HG02759 (cell line): ENCODE measurements at regions not wholly inside any gene's neighbourhood (a gene's known extent, or its start where the extent isn't known, plus 50 kb on each side); places are given as distances from the start of the nearest gene placed in this dataset.
"Not testable (repeated sequence)": the region's sequence is repeated elsewhere in the genome, so short reads cannot be mapped to it uniquely, and the experiment has no call there.

Experiments used
- ATAC-seq: cut with Tn5 transposase; IDR thresholded peaks from one replicate; pipeline ENCODE4 v1.9.1; 2021; ENCODE audit warnings: mild to moderate bottlenecking, moderate library complexity; ENCODE audit not compliant: unreplicated experiment

DNA sequence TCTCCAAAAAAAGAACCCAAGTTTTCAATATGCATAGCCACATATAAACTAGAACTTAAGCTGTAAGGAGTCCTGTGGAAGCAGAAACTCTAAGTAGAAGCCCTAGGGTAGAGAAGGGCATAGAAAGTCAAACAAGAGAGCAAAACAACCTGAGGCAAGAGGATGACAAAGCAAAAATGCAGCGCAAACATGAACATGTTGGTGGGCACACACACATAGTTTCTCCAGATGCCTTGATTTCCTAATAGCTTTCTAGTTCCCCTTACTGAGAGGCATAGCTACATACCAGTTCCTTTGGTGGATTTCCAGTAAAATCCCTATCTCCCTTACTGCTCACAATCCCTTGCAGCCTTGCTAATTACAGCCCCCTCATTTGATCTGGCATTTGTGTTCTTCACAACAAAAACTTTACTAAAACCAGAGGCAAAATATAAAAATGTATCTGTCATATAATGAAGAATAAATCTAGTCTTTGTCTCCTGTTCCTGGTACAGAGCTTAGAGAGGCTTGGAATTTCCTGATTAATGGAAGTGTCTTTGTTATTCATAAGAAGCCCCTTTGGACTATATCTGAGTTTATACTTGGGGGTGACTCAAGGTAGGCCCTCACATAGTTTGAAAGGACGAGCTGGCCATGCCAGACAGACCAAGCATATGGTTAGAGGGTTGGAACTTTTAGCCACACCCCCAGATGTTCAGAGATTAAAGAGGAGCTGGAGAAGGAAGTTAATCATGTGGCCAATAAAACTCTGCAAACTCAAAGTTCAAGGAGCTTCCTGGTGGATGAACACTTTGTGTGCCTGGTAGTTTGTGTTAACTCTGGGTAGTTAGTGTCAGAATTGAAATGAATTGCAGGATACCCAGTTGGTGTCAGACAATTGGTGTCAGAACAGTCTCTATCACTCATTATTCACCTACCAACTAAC, 52.7 kb upstream of the ZCCHC13 start:
- ATAC-seq, result no peak

DNA sequence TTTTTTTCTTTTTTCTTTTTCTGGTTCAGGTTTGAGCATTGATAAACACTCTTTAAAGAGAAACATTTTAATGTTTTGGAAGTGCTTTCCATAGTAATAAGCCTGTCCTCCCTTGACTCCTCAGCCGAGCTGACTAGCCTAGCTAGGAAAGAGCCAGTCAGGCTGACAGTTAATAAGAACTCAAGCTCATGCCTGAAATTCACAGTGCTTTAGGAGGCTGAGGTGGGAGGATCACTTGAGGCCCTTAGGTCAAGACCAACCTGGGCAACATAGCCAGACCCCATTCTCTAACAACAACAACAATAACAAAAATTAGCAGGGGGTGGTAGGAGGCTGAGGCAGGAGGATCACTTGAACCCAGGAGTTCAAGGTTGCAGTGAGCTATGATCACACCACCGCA, 53.4 kb upstream of the ZCCHC13 start:
- no peak for ATAC-seq

DNA sequence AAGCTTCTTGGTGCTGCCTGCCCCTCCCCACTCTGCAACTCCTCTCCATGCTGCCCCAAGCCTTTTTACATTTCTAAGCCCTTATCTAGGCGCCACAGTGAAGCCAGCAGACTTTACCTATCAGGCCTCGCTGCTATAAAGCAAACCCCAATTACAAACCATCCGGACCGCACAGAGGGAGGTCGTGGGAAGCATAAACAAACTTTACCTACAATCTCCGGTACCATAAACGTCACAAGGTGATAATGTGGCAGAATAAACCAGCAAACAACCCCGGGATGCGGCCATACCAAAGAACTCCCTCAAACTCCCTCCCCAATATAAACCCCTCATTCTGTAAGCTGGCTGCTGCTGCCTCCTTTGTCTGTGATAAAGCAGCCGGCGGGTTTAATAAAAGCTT, 54.0 kb upstream of the ZCCHC13 start:
- ATAC-seq, result no peak

DNA sequence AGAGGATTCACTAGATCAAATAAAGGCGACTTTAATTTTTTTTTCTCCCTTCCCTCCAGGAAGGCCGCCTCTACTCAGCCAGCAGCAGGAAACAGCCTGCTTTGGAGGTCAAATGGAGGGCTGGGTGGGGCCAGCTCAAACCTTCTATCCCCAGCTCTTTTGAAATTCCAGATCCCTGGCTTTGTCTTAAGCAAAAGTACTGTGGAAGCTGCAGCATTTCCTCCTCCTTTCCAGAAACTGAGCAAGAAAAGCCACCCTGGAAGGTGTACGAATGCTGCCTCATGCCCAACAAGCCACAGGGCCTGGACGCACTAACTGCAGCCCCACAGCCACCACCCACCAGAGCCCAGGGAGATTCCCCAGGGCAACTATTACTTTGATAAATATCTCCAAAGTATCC, 55.1 kb upstream of the ZCCHC13 start:
- no peak for ATAC-seq

DNA sequence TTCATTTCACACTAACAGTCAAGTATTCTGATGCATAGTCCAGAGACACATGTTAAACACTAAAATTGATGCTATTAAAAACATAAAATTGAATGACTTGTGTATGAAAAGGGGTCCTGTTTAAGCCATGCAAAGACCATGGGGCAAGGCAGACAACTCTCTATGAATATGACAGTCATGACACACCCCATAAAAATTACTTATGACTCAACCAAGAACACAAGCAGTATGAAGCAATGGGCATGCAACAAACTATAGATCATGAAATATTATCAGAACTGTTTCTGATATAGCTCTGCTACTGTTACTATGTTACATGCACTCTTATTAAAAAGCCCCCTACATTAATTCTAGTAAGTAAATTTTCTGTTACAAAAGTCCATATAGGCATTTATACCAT, 57.5 kb upstream of the ZCCHC13 start:
- ATAC-seq, result no peak

DNA sequence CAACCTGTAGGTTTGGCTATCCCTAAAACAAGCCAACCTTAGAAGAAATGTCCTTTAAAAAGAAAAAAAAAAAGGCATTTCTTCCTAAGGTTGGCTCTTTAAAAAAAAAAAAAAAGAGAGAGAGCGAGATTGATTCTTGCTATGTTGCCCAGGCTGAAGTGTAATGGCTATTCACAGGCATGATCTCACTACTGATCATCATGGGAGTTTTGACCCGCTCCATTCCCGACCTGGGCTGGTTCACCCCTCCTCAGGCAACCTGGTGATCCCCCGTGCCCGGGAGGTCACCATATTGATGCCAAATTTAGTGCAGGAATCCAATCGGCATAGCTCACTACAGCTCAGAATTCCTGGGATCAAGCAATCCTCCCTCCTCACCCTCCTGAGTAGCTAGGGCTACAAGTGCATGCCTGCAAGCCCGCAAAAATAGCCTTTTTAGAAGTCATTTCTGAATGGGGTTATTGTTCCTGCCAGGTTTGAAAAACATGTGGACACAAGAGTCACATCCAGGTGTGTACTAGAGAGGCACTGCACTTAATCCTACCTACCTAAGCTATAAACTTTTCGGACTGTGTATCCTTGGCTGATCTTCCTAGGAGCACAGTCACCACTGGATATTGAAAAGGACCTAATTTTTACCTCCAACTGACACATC, 61.4 kb upstream of the ZCCHC13 start:
- ATAC-seq, result no peak

DNA sequence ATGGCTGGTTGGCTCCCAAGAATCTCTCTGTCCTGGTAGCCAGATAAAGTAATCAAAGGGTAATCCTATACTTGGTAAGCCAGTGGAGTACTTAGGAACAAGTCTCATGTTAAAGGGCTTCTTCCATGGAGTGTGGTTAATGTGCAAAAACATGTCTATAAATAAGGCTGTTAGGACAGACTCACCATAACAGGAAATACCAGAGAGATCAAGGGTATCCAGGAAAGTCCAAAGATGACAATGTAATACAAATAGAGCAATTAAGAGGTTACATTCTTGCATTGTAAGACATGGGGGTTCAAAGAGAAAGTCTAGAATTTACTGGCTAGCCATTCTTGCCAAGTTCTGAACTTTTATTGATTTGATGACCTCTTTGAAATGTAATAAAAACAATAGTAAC, 61.9 kb upstream of the ZCCHC13 start:
- no peak for ATAC-seq

DNA sequence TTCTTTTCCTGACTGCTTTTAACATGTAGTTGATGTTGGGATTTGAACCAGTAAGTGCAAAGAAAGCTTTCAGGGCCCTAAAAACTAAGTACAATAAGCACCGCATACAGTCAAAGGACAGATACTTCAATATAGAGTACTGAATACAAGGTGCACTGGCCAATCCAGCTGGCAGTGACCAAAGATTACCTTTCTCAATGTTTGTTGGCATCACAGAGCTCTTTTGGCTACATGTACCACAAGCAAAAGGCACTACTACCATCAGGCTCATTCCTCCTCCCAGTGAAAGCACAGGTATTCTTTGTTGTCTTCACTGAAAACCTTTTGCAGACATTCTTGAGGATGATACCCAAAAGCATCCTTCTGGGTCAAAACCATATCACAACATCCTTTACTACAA, 65.2 kb upstream of the ZCCHC13 start:
- no peak for ATAC-seq

DNA sequence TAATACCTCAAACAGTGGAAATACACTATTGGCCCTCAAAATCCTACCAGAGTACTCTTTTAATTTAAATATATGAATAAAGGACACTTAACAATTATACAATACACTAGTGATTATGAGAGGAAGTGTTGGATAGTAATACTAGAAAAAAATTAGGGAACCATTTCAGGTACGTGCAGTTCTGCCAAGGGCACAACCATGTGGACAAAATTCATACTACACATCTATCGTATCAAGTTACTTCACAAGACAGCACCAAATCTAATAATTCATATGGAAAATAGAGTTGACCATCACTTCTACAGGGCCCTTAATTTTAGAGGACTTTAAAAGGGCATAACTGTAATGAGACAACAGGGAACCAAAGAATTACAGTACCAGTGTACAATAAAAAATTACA, 69.2 kb upstream of the ZCCHC13 start:
- ATAC-seq, result no peak

DNA sequence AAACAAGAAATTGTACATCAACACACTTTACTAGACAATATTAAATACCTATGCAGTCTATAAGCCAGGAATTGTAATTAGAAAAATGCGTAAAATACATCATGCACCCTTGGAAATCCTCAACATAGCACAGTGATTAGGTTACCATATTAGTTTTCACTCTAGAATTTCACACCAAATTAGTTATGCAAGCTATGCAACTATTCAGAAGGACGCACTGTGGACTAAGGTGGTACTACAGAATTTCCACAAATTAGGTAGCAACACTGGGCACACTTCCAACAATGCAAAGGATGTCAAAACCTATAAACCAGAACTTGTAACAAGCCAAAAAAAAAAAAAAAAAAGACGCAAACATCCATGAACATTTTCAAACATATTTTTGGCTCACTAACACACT, 71.1 kb upstream of the ZCCHC13 start:
- no peak for ATAC-seq

DNA sequence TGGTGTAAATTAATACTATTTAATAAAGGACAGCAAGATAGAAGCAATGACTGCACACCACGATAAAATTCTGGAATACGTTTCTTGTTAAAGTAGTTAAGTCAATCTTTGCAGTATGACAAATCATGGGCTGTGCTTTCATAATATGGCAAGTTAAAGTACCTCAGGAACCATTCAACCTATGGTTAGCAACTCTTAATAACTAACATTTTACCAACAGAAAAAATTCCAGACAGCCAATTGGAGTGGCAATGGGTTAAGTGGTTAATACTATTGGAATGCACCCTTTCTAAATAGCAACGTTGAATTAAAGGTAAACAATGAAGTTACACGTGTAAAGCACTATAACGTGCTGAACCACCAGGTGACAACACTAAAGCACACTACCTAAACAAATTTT, 72.4 kb upstream of the ZCCHC13 start:
- ATAC-seq, result no peak

DNA sequence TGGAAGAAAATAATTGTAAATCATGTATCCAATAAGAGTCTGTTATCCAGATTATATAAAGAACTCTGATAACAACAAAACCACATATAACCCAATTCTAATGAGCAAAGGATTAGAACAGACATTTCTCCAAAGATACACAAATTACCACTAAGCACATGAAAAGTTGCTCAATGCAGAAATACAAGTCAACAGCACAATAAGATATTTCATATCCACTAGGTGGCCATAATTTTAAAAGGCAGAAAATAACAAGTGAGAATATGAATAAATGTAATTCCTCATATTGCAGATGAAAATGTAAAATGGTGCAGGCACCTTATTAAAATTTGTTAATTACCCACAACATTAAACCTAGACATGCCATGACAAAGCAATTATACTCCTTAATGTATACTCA, 73.9 kb upstream of the ZCCHC13 start:
- no peak for ATAC-seq

DNA sequence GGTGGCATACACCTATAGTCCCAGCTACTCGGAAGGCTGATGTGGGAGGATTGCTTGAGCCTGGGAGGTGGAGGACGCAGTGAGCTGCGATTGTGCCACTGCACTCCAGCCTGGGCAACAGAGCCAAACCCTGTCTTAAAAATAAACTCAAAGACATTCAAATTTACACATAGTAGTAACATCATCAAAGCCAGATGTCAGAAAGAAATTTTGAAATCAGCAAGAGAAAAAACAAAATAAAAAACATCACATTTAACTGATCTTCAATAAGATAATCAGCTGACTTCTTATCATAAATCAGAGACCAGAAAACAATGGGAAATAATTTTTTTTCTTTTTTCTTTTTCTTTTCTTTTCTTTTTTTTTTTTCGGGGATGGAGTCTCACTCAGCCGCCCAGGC, 78.9 kb upstream of the ZCCHC13 start:
- ATAC-seq, result no peak

DNA sequence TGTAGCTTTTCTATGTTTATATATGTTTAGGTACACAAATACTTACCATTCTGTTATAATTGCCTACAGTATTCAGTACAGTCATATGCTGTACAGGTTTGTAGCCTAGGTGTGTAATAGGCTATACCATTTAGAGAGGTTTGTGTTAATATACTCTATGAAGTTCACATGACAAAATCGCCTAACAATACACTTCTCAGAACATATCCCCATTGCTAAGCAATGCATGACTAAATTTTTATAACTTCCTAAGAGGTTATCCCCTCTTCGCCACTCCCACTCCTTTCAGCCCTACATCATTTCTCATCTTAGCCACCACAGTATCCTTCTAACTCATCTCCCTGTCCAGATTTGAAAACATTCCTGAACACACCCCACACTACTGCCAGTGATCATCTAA, 83.7 kb upstream of the ZCCHC13 start:
- ATAC-seq, result no peak

DNA sequence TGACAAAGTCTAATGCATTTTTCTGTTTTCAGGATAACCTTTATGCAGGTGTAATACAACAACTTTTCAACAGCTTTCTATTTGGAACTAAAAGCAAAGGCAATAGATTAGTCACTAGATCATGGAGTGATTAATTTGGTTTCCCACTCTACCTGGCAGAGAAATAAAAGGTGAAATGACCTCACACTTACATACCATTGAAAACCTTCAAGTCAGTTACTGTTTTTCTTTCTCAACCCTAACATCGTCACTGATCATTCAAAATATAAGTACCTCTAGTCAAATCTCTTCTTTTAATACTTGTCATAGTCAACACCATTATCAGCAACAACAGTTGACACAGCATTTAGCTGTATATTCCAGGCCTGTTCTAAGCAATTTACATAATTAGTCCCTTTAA, 85.1 kb upstream of the ZCCHC13 start:
- ATAC-seq, result no peak

DNA sequence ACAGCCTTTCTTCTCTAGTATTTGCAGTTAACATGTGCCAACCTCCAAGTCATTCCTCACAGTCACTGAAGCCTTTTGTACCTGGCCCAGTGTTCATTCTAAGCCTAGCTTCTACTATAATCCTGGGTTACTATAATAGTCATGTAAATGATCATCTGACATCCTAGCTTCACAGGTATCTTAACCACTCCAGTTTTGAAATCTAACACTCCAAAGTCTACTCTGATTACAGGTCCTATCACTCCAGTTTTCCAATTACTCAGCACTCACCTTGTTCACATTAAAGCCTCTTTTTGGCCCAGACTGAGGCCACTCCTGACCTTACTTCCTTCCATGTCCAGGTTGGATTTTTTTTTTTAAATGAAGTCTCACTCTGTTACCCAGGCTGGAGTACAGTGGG, 87.6 kb upstream of the ZCCHC13 start:
- ATAC-seq, result no peak

DNA sequence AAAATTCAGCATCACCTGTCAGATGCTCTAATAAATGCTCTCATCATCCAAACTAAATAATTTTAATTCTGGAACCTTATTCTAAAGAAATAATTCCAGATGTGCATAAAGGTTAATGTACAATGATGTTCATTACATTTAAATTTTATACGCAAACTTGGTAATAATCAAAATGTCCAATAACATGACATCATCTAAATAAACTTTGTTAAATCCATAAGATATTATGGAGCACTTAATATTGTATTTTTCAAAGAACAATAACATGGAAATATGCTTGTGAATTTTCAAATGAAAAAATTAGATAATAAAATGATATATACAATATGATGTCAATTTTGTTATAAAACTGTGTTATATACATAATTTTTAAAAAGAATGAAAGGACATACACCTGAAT, 92.1 kb upstream of the ZCCHC13 start:
- ATAC-seq, result no peak

DNA sequence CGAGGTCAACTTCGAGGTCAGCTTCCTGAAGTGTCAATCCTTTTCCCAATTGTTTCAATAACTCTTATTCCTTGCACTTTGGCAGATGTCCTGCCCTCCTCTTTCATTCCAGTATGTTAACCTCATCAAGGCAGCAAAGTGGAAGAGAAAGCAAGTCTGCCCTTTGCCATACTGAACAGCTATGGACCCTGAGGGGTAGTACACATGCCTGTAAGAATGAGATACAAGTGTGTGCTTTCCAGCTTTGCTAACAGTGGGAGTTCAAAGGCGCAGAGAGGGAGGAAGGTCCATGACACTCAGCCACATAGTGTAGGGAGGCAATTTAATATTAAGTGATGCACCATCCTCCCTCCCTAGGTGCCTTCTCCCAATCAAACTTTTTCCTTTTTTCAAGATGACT, 96.4 kb upstream of the ZCCHC13 start:
- ATAC-seq, result no peak

DNA sequence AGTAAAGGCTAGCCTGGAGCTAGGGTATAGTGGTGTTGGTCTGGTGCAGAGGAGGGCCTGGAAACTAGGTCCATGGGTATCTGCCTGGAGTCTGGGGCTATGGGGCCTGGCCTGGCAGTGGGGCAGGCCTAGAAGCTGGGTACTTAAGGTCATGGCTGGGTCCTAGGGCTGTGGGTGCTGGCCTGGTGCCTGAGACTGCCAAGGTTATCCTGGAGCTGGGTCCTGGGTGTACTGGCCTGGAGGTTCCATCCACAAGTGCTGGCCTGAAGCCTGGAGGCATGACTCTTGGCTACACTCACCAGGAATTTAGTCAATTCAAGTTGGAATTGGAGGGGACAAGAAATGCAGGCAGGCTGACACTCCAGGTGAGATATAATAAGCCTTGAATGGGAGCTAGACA, 108.4 kb upstream of the ZCCHC13 start:
- ATAC-seq, result no peak

DNA sequence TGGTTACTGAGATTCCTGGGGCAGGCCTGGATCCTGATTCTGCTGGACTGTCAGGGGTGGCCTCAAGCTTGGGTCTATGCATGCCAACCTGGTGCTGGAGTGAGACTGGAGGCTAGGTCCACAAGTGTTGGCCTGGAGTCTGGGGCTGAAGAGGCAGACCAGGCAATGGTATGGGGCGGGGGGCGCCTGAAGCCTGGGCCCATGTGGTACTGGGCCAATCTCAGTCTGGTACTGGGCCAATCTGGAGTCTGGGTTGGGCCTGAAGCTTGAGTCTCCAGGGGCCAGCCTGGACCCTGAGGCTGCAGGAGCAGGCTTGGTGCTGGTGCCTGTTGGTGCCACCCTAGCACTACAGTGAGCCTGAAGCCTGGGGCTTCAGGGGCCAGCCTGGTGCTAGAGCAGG, 108.9 kb upstream of the ZCCHC13 start:
- no peak for ATAC-seq

DNA sequence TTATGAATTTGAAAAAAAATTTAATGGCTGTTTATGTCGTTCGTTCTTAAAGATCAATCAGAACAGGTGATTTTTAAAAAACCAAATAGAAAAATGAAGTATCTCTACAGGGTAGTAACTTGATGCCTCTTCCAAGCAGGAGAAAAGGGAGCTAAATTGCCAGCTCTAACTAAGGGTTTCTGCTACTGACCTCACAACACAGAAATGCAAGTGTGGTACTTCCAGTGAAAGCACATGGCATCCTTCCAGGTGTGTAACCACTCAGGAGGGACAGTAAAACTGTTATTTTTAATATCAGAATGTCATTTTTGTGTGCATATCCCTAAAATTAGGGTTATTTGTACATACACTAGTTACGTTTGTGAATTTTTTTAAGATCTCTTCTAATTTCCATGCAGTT, 116.8 kb upstream of the ZCCHC13 start:
- ATAC-seq, result no peak

DNA sequence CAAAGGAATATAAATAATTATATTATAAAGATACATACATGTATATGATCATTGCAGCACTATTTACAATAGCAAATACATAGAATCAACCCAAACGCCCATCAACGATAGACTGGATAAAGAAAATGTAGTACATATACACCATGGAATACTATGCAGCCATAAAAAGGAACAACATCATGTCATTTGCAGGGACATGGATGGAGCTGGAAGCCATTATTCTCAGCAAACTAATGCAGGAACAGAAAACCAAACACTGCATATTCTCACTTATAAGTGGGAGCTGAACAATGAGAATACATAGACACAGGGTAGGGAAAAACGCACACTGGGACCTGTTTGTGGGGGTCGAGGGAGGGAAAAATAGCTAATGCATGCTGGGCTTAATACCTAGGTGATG, 120.9 kb upstream of the ZCCHC13 start:
- ATAC-seq, result not testable (repeated sequence)

DNA sequence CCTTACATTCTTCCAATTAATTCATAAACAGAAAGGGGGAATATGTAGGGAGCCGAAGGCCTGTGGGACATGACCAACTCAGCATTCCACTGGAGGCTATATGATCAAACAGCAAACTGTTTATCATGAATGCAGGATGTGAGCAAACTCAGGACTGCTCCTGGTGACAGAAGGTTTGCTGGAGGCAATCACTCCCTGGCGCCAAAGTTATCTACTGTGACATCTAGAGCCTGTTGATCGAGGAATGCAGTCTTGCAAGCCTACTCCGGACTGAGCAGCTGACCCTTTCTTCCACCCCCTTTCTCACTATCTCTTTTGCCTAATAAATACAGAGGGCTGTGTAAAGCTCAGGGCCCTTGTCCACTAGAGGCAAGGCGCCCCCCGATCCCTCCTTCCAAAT, 122.0 kb upstream of the ZCCHC13 start:
- not testable (repeated sequence) for ATAC-seq
